WTC11 (cell line): ENCODE measurements at regions not wholly inside any gene's neighbourhood (a gene's known extent, or its start where the extent isn't known, plus 50 kb on each side); places are given as distances from the start of the nearest gene placed in this dataset.

Experiments used
- ATAC-seq: fragments of 200-7000 bp; cut with Tn5 transposase; 2 replicates; pipeline ENCODE4 v1.10.0; 2021; ENCODE audit warnings: mild to moderate bottlenecking, moderate library complexity
- CTCF ChIA-PET: fragments of 300-600 bp; sonication (Branson Sonifier 250); formaldehyde crosslinking; loops from one replicate; lab custom pipeline; 2021; ENCODE audit warnings: antibody characterized with exemption; lab: Charles Lee
- POLR2A ChIA-PET: fragments of 350-600 bp; sonication (Branson Sonifier 250); formaldehyde crosslinking; loops from one replicate; lab custom pipeline; 2021; ENCODE audit warnings: antibody characterized with exemption; lab: Charles Lee
- DNase-seq: peaks from one replicate; pipeline ENCODE4 v3.0.0; 2021; ENCODE audit warnings: low spot score
- H3K27ac Mint-ChIP-seq: 2 replicates; pipeline ENCODE4 v1.8.0; 2021; ENCODE audit warnings: mixed read lengths
- H3K27me3 Mint-ChIP-seq: 2 replicates; pipeline ENCODE4 v1.8.0; 2021; ENCODE audit warnings: low read depth, mild to moderate bottlenecking, moderate library complexity, mixed read lengths
- H3K36me3 Mint-ChIP-seq: 2 replicates; pipeline ENCODE4 v1.8.0; 2021; ENCODE audit warnings: mixed read lengths
- H3K4me1 Mint-ChIP-seq: 2 replicates; pipeline ENCODE4 v1.8.0; 2022; ENCODE audit warnings: mixed read lengths
- H3K4me3 Mint-ChIP-seq: 2 replicates; pipeline ENCODE4 v1.8.0; 2021; ENCODE audit warnings: mild to moderate bottlenecking, moderate library complexity, mixed read lengths
- H3K9me3 Mint-ChIP-seq: 2 replicates; pipeline ENCODE4 v1.8.0; 2021; ENCODE audit warnings: mixed read lengths
- EMX1 ChIP-seq: fragments of 250-450 bp; sonication (Bioruptor Pico); IDR thresholded peaks from 2 replicates; pipeline ENCODE4 v1.8.0; 2021; ENCODE audit warnings: mild to moderate bottlenecking
- FOXK1 ChIP-seq: sonication (generic); formaldehyde crosslinking; IDR thresholded peaks from 2 replicates; pipeline ENCODE4 v1.8.0; 2022; ENCODE audit warnings: mild to moderate bottlenecking, moderate library complexity, missing genetic modification reagents
- IRF2 ChIP-seq: sonication (generic); formaldehyde crosslinking; IDR thresholded peaks from 2 replicates; pipeline ENCODE4 v1.8.0; 2022; ENCODE audit warnings: low read depth, missing genetic modification reagents, borderline replicate concordance
- JAZF1 ChIP-seq: fragments of 250-450 bp; sonication (Bioruptor Pico); IDR thresholded peaks from 2 replicates; pipeline ENCODE4 v1.9.0; 2021; ENCODE audit warnings: moderate library complexity, mild to moderate bottlenecking, inconsistent platforms
- NFYB ChIP-seq: sonication (generic); formaldehyde crosslinking; conservative IDR thresholded peaks from 2 replicates; pipeline ENCODE4 v1.8.0; 2022; ENCODE audit warnings: low read depth, missing genetic modification reagents
- NR3C1 ChIP-seq: sonication (generic); formaldehyde crosslinking; conservative IDR thresholded peaks from 2 replicates; pipeline ENCODE4 v1.8.1; 2023; ENCODE audit warnings: low read depth, mild to moderate bottlenecking, missing genetic modification reagents
- PRRX2 ChIP-seq: fragments of 250-450 bp; sonication (Bioruptor Pico); IDR thresholded peaks from 2 replicates; pipeline ENCODE4 v1.8.0; 2021; ENCODE audit warnings: mild to moderate bottlenecking
- SMAD3 ChIP-seq: sonication (generic); formaldehyde crosslinking; IDR thresholded peaks from 2 replicates; pipeline ENCODE4 v1.8.0; 2022; ENCODE audit warnings: missing genetic modification reagents, mild to moderate bottlenecking, borderline replicate concordance
- TCF7 ChIP-seq: sonication (generic); formaldehyde crosslinking; IDR thresholded peaks from 2 replicates; pipeline ENCODE4 v1.8.0; 2022; ENCODE audit warnings: mild to moderate bottlenecking, low read depth, missing genetic modification reagents, moderate library complexity
- ZNF219 ChIP-seq: sonication (generic); formaldehyde crosslinking; IDR thresholded peaks from 2 replicates; pipeline ENCODE4 v1.8.0; 2023; ENCODE audit warnings: missing genetic modification reagents, mild to moderate bottlenecking, borderline replicate concordance
- ZNF232 ChIP-seq: sonication (generic); formaldehyde crosslinking; IDR thresholded peaks from 2 replicates; pipeline ENCODE4 v1.8.0; 2022; ENCODE audit warnings: mild to moderate bottlenecking, missing genetic modification reagents
- ZNF317 ChIP-seq: sonication (generic); formaldehyde crosslinking; IDR thresholded peaks from 2 replicates; pipeline ENCODE4 v1.8.1; 2023; ENCODE audit warnings: low read depth, mild to moderate bottlenecking, moderate library complexity, missing genetic modification reagents, borderline replicate concordance
- ZNF416 ChIP-seq: fragments of 250-450 bp; sonication (Bioruptor Pico); IDR thresholded peaks from 2 replicates; pipeline ENCODE4 v1.9.0; 2021; ENCODE audit warnings: mild to moderate bottlenecking, inconsistent platforms
- ZNF423 ChIP-seq: fragments of 250-450 bp; sonication (Bioruptor Pico); IDR thresholded peaks from 2 replicates; pipeline ENCODE4 v2.1.2; 2022; ENCODE audit warnings: mild to moderate bottlenecking, moderate library complexity
- TF ChIP-seq, protein P1 (sequence below): sonication (generic); formaldehyde crosslinking; conservative IDR thresholded peaks from 2 replicates; pipeline ENCODE4 v1.8.1; 2023; ENCODE audit warnings: mild to moderate bottlenecking, low read depth, missing genetic modification reagents, moderate library complexity
- TF ChIP-seq, protein P2 (sequence below): sonication (generic); formaldehyde crosslinking; IDR thresholded peaks from 2 replicates; pipeline ENCODE4 v1.8.0; 2023; ENCODE audit warnings: mild to moderate bottlenecking, missing genetic modification reagents
- TF ChIP-seq, protein P3 (sequence below): fragments of 250-450 bp; sonication (Bioruptor Pico); IDR thresholded peaks from 2 replicates; pipeline ENCODE4 v2.1.2; 2022; ENCODE audit warnings: mild to moderate bottlenecking, moderate library complexity
- TF ChIP-seq, protein P4 (sequence below): sonication (generic); formaldehyde crosslinking; IDR thresholded peaks from 2 replicates; pipeline ENCODE4 v1.8.1; 2023; ENCODE audit warnings: mild to moderate bottlenecking, missing genetic modification reagents, borderline replicate concordance
- TF ChIP-seq, protein P5 (sequence below): fragments of 250-450 bp; sonication (Bioruptor Pico); IDR thresholded peaks from 2 replicates; pipeline ENCODE4 v1.9.0; 2021; ENCODE audit warnings: moderate library complexity, mild to moderate bottlenecking, inconsistent platforms, borderline replicate concordance
- TF ChIP-seq, protein P6 (sequence below): sonication (generic); formaldehyde crosslinking; IDR thresholded peaks from 2 replicates; pipeline ENCODE4 v1.8.0; 2022; ENCODE audit warnings: mild to moderate bottlenecking, missing genetic modification reagents

DNA sequence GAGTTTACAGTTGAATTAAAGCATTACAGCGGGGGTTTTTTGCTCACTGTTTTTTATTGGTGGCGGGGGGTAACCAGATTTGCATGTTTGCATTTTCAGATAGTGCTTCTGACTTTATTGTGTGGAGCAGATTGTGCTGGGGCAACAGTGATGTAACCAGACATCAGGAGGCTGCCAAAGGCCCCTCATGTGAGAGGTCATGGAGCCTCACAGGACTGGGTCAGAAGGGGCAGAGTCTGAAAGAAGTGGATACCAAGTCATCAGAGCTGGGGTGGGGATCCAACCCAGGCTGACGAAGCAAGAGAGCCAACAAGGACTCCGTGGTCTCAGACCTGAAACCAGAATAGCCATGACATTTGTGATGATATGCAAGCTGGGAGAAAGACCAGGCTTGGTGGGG, 259.4 kb upstream of the TAS2R1 start (continued):
- TF ChIP-seq, protein P1, sequence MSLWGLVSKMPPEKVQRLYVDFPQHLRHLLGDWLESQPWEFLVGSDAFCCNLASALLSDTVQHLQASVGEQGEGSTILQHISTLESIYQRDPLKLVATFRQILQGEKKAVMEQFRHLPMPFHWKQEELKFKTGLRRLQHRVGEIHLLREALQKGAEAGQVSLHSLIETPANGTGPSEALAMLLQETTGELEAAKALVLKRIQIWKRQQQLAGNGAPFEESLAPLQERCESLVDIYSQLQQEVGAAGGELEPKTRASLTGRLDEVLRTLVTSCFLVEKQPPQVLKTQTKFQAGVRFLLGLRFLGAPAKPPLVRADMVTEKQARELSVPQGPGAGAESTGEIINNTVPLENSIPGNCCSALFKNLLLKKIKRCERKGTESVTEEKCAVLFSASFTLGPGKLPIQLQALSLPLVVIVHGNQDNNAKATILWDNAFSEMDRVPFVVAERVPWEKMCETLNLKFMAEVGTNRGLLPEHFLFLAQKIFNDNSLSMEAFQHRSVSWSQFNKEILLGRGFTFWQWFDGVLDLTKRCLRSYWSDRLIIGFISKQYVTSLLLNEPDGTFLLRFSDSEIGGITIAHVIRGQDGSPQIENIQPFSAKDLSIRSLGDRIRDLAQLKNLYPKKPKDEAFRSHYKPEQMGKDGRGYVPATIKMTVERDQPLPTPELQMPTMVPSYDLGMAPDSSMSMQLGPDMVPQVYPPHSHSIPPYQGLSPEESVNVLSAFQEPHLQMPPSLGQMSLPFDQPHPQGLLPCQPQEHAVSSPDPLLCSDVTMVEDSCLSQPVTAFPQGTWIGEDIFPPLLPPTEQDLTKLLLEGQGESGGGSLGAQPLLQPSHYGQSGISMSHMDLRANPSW (CRISPR knock-in tag) = no peak
- TF ChIP-seq ZNF232 (CRISPR knock-in tag) = no peak
- TF ChIP-seq NR3C1 = no peak
- TF ChIP-seq PRRX2 (CRISPR knock-in tag) = no peak

DNA sequence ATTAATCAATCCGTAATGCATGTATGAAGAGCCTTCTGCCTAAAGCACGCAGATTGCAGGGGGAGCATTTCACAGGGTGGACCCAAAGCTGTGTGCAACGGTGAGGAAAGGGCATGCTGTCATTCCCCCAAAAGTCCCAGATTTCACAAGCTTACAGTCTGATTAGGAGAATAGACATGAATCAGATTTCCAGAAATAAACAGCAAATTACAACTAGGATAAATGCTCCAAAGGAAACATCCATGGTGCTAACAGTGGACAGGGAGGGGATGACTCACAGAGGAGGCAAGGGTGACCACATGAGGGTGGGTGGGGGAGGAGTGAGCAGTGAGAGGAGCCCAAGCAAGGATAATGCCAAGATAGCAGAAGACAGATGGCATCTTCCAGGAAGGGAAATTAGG, 258.4 kb upstream of the TAS2R1 start:
- DNase-seq (no peak), ATAC-seq (no peak)
- POLR2A ChIA-PET = no interaction called here
- no peaks in the 10 kb centered on the region for H3K36me3 Mint-ChIP-seq
- peaks cover 10% of the 10 kb centered on the region for H3K4me1 Mint-ChIP-seq
- no peak overlapping the region for H3K27ac Mint-ChIP-seq
- TF ChIP-seq, protein P2, sequence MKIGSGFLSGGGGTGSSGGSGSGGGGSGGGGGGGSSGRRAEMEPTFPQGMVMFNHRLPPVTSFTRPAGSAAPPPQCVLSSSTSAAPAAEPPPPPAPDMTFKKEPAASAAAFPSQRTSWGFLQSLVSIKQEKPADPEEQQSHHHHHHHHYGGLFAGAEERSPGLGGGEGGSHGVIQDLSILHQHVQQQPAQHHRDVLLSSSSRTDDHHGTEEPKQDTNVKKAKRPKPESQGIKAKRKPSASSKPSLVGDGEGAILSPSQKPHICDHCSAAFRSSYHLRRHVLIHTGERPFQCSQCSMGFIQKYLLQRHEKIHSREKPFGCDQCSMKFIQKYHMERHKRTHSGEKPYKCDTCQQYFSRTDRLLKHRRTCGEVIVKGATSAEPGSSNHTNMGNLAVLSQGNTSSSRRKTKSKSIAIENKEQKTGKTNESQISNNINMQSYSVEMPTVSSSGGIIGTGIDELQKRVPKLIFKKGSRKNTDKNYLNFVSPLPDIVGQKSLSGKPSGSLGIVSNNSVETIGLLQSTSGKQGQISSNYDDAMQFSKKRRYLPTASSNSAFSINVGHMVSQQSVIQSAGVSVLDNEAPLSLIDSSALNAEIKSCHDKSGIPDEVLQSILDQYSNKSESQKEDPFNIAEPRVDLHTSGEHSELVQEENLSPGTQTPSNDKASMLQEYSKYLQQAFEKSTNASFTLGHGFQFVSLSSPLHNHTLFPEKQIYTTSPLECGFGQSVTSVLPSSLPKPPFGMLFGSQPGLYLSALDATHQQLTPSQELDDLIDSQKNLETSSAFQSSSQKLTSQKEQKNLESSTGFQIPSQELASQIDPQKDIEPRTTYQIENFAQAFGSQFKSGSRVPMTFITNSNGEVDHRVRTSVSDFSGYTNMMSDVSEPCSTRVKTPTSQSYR (CRISPR knock-in tag) = no peak
- TF ChIP-seq, protein P3, sequence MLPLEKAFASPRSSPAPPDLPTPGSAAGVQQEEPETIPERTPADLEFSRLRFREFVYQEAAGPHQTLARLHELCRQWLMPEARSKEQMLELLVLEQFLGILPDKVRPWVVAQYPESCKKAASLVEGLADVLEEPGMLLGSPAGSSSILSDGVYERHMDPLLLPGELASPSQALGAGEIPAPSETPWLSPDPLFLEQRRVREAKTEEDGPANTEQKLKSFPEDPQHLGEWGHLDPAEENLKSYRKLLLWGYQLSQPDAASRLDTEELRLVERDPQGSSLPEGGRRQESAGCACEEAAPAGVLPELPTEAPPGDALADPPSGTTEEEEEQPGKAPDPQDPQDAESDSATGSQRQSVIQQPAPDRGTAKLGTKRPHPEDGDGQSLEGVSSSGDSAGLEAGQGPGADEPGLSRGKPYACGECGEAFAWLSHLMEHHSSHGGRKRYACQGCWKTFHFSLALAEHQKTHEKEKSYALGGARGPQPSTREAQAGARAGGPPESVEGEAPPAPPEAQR = no peak
- TF ChIP-seq TCF7 (CRISPR knock-in tag) = no peak
- TF ChIP-seq, all 79 proteins: peak for 0
- Mint-ChIP-seq H3K9me3 (no peaks in the 10 kb centered on the region), H3K4me3 (no peak overlapping the region), H3K27me3 (no peaks in the 10 kb centered on the region; the same call in 1 of the 2 replicates)
- CTCF ChIA-PET = interaction anchor here (2.1 kb wide), 1 partner anchor 10 kb away, joined by 7 read pairs; no protein-coding TSS in a partner anchor

DNA sequence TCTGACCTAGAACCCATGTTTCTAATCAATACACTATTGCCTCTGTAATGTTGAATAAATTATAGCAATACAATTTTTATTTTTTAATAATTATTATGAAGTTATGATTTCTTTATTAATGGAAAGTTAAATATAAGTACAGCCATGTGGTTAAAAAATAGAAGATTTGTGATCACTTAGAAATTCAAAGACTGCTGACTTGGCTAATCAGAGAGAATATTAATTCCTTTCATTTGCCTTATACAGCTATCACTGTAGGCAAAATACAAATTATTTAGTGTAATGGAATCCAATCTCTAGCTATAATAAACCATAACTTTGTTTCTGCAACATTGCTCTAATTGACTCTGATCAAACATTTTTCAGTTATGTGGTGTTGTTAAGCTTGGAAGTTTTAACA, 255.0 kb upstream of the TAS2R1 start:
- peaks cover 10% of the 10 kb centered on the region for H3K36me3 Mint-ChIP-seq

More for the DNA sequence above, 255.0 kb upstream of the TAS2R1 start:
- H3K27me3 Mint-ChIP-seq = no peaks in the 10 kb centered on the region; the same call in 1 of the 2 replicates
- TF ChIP-seq EMX1 = no peak
- TF ChIP-seq, protein P4, sequence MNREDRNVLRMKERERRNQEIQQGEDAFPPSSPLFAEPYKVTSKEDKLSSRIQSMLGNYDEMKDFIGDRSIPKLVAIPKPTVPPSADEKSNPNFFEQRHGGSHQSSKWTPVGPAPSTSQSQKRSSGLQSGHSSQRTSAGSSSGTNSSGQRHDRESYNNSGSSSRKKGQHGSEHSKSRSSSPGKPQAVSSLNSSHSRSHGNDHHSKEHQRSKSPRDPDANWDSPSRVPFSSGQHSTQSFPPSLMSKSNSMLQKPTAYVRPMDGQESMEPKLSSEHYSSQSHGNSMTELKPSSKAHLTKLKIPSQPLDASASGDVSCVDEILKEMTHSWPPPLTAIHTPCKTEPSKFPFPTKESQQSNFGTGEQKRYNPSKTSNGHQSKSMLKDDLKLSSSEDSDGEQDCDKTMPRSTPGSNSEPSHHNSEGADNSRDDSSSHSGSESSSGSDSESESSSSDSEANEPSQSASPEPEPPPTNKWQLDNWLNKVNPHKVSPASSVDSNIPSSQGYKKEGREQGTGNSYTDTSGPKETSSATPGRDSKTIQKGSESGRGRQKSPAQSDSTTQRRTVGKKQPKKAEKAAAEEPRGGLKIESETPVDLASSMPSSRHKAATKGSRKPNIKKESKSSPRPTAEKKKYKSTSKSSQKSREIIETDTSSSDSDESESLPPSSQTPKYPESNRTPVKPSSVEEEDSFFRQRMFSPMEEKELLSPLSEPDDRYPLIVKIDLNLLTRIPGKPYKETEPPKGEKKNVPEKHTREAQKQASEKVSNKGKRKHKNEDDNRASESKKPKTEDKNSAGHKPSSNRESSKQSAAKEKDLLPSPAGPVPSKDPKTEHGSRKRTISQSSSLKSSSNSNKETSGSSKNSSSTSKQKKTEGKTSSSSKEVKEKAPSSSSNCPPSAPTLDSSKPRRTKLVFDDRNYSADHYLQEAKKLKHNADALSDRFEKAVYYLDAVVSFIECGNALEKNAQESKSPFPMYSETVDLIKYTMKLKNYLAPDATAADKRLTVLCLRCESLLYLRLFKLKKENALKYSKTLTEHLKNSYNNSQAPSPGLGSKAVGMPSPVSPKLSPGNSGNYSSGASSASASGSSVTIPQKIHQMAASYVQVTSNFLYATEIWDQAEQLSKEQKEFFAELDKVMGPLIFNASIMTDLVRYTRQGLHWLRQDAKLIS (CRISPR knock-in tag) = no peak
- no peak for TF ChIP-seq FOXK1 (CRISPR knock-in tag)
- TF ChIP-seq ZNF317 (CRISPR knock-in tag) = no peak
- TF ChIP-seq, protein P5, sequence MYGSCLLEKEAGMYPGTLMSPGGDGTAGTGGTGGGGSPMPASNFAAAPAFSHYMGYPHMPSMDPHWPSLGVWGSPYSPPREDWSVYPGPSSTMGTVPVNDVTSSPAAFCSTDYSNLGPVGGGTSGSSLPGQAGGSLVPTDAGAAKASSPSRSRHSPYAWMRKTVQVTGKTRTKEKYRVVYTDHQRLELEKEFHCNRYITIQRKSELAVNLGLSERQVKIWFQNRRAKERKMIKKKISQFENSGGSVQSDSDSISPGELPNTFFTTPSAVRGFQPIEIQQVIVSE (CRISPR knock-in tag) = no peak
- TF ChIP-seq ZNF219 (CRISPR knock-in tag) = no peak
- TF ChIP-seq NFYB (CRISPR knock-in tag) = no peak
- no peak for TF ChIP-seq SMAD3 (CRISPR knock-in tag)
- TF ChIP-seq, protein P6, sequence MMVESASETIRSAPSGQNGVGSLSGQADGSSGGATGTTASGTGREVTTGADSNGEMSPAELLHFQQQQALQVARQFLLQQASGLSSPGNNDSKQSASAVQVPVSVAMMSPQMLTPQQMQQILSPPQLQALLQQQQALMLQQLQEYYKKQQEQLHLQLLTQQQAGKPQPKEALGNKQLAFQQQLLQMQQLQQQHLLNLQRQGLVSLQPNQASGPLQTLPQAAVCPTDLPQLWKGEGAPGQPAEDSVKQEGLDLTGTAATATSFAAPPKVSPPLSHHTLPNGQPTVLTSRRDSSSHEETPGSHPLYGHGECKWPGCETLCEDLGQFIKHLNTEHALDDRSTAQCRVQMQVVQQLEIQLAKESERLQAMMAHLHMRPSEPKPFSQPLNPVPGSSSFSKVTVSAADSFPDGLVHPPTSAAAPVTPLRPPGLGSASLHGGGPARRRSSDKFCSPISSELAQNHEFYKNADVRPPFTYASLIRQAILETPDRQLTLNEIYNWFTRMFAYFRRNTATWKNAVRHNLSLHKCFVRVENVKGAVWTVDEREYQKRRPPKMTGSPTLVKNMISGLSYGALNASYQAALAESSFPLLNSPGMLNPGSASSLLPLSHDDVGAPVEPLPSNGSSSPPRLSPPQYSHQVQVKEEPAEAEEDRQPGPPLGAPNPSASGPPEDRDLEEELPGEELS (CRISPR knock-in tag) = no peak
- TF ChIP-seq ZNF423 = no peak
- TF ChIP-seq JAZF1 (CRISPR knock-in tag) = no peak
- TF ChIP-seq IRF2 (CRISPR knock-in tag) = no peak
- no peak for TF ChIP-seq ZNF416 (CRISPR knock-in tag)
- no peak for ATAC-seq
- H3K4me1 Mint-ChIP-seq = peaks cover 14% of the 10 kb centered on the region
- POLR2A ChIA-PET = no interaction called here
- CTCF ChIA-PET = interaction anchor here (1.1 to 1.6 kb wide), 2 partner anchors 14 to 15 kb away, joined by 3 read pairs; no protein-coding TSS in a partner anchor
- no peak for DNase-seq
- no peak overlapping the region for H3K4me3 Mint-ChIP-seq
- H3K9me3 Mint-ChIP-seq = peaks cover 13% of the 10 kb centered on the region
- H3K27ac Mint-ChIP-seq = no peak overlapping the region
